ENCODE measurements at regions not wholly inside any gene's neighbourhood (a gene's known extent, or its start where the extent isn't known, plus 50 kb on each side); places are given as distances from the start of the nearest gene placed in this dataset.

GRCh38 chr16:65779201-65779600, 587.3 kb upstream of the CDH5 start:
- H3K4me1 Mint-ChIP-seq: peaks cover 26% of the 10 kb centered on the region
- peaks cover 3% of the 10 kb centered on the region for H3K27me3 Mint-ChIP-seq (ENCODE audit: low read depth, poor library complexity)
- no peaks in the 10 kb centered on the region for H3K36me3 Mint-ChIP-seq (ENCODE audit: low read depth)

GRCh38 chr16:65776639-65777183, 589.8 kb upstream of the CDH5 start:
- Mint-ChIP-seq H3K9me3 (peaks cover 18% of the 10 kb centered on the region), H3K4me1 (peaks cover 37% of the 10 kb centered on the region), H3K4me3 (no peak overlapping the region), H3K36me3 (ENCODE audit: low read depth) (no peaks in the 10 kb centered on the region), H3K27me3 (ENCODE audit: low read depth, poor library complexity) (peaks cover 10% of the 10 kb centered on the region), H3K27ac (no peak overlapping the region)
- TF ChIP-seq, protein P1, sequence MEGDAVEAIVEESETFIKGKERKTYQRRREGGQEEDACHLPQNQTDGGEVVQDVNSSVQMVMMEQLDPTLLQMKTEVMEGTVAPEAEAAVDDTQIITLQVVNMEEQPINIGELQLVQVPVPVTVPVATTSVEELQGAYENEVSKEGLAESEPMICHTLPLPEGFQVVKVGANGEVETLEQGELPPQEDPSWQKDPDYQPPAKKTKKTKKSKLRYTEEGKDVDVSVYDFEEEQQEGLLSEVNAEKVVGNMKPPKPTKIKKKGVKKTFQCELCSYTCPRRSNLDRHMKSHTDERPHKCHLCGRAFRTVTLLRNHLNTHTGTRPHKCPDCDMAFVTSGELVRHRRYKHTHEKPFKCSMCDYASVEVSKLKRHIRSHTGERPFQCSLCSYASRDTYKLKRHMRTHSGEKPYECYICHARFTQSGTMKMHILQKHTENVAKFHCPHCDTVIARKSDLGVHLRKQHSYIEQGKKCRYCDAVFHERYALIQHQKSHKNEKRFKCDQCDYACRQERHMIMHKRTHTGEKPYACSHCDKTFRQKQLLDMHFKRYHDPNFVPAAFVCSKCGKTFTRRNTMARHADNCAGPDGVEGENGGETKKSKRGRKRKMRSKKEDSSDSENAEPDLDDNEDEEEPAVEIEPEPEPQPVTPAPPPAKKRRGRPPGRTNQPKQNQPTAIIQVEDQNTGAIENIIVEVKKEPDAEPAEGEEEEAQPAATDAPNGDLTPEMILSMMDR (IDR thresholded peaks at IDR 0.05): no peak
- no peak for DNase-seq

More at GRCh38 chr16:65779201-65779600, 587.3 kb upstream of the CDH5 start:
- Mint-ChIP-seq H3K9me3 (peaks cover 18% of the 10 kb centered on the region), H3K27ac (no peak overlapping the region), H3K4me3 (no peak overlapping the region)
- DNase-seq: no peak
- TF ChIP-seq, protein P1 (IDR thresholded peaks at IDR 0.05): no peak

- TF ChIP-seq, protein P1 (IDR thresholded peaks at IDR 0.05): no peak
These were observed 590.7 kb upstream of the CDH5 start for GRCh38 chr16:65775829-65776228.

GRCh38 chr16:65774350-65774749, 592.1 kb upstream of the CDH5 start:
- H3K9me3 Mint-ChIP-seq: peaks cover 41% of the 10 kb centered on the region
- H3K27me3 Mint-ChIP-seq (ENCODE audit: low read depth, poor library complexity): peaks cover 10% of the 10 kb centered on the region

More at GRCh38 chr16:65775829-65776228, 590.7 kb upstream of the CDH5 start:
- Mint-ChIP-seq H3K4me1 (peaks cover 39% of the 10 kb centered on the region), H3K27ac (no peak overlapping the region), H3K9me3 (peaks cover 27% of the 10 kb centered on the region), H3K4me3 (no peak overlapping the region), H3K36me3 (ENCODE audit: low read depth) (peaks cover 1% of the 10 kb centered on the region), H3K27me3 (ENCODE audit: low read depth, poor library complexity) (peaks cover 10% of the 10 kb centered on the region)
- DNase-seq: no peak

DNA sequence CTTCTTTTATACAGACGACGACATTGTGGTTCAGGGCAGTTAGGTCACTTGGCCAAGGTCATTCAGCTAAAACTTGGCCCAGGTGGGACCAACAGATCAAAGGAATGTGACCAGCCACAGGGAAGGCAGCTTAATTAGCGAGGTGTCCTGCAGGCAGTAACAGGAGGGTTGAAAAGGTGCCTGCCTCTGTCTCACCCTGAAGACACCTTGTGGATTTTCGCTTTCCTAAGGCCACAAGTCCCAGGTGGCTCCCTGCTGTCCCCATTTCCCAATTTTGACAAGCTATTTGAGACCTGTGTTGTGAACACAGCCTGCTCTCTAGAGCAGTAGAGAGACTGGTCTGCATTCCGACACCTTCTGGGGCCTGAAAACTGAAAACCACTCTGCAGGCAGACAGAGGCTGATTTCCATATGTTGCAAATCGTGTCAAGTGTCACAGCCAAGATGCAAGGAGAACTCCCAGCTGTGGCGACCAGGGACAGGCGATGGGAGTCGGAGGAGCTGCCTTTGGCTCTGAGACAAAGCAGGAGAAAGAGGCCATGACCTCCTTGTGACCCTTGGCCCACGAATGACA, 593.1 kb upstream of the CDH5 start:
- peak overlapping the region; percentile 79 for H3K27ac Mint-ChIP-seq
- peaks cover 47% of the 10 kb centered on the region for H3K9me3 Mint-ChIP-seq
- TF ChIP-seq, protein P1 (IDR thresholded peaks at IDR 0.05): no peak
- H3K36me3 Mint-ChIP-seq (ENCODE audit: low read depth): peaks cover 15% of the 10 kb centered on the region
- peaks cover 10% of the 10 kb centered on the region for H3K27me3 Mint-ChIP-seq (ENCODE audit: low read depth, poor library complexity)
- DNase-seq: peak; percentile 49
- H3K4me3 Mint-ChIP-seq: no peak overlapping the region
- peaks cover 39% of the 10 kb centered on the region for H3K4me1 Mint-ChIP-seq

More at GRCh38 chr16:65774350-65774749, 592.1 kb upstream of the CDH5 start:
- TF ChIP-seq, protein P1 (IDR thresholded peaks at IDR 0.05): no peak
- Mint-ChIP-seq H3K27ac (no peak overlapping the region), H3K4me3 (no peak overlapping the region), H3K4me1 (peaks cover 39% of the 10 kb centered on the region), H3K36me3 (ENCODE audit: low read depth) (peaks cover 13% of the 10 kb centered on the region)
- no peak for DNase-seq
